WTC11 (cell line): ENCODE measurements at regions not wholly inside any gene's neighbourhood (a gene's known extent, or its start where the extent isn't known, plus 50 kb on each side); places are given as distances from the start of the nearest gene placed in this dataset.

Experiments
- ATAC-seq: fragments of 200-7000 bp; cut with Tn5 transposase; 2 replicates; pipeline ENCODE4 v1.10.0; 2021; ENCODE audit warnings: mild to moderate bottlenecking, moderate library complexity
- CTCF ChIA-PET: fragments of 300-600 bp; sonication (Branson Sonifier 250); formaldehyde crosslinking; loops from one replicate; lab custom pipeline; 2021; ENCODE audit warnings: antibody characterized with exemption; lab: Charles Lee
- POLR2A ChIA-PET: fragments of 350-600 bp; sonication (Branson Sonifier 250); formaldehyde crosslinking; loops from one replicate; lab custom pipeline; 2021; ENCODE audit warnings: antibody characterized with exemption; lab: Charles Lee
- DNase-seq: peaks from one replicate; pipeline ENCODE4 v3.0.0; 2021; ENCODE audit warnings: low spot score
- H3K27ac Mint-ChIP-seq: 2 replicates; pipeline ENCODE4 v1.8.0; 2021; ENCODE audit warnings: mixed read lengths
- H3K27me3 Mint-ChIP-seq: 2 replicates; pipeline ENCODE4 v1.8.0; 2021; ENCODE audit warnings: low read depth, mild to moderate bottlenecking, moderate library complexity, mixed read lengths
- H3K36me3 Mint-ChIP-seq: 2 replicates; pipeline ENCODE4 v1.8.0; 2021; ENCODE audit warnings: mixed read lengths
- H3K4me1 Mint-ChIP-seq: 2 replicates; pipeline ENCODE4 v1.8.0; 2022; ENCODE audit warnings: mixed read lengths
- H3K4me3 Mint-ChIP-seq: 2 replicates; pipeline ENCODE4 v1.8.0; 2021; ENCODE audit warnings: mild to moderate bottlenecking, moderate library complexity, mixed read lengths
- H3K9me3 Mint-ChIP-seq: 2 replicates; pipeline ENCODE4 v1.8.0; 2021; ENCODE audit warnings: mixed read lengths
- CREM ChIP-seq: sonication (generic); formaldehyde crosslinking; IDR thresholded peaks from 2 replicates; pipeline ENCODE4 v1.8.1; 2022; ENCODE audit warnings: mild to moderate bottlenecking, missing genetic modification reagents, moderate library complexity
- EMX1 ChIP-seq: fragments of 250-450 bp; sonication (Bioruptor Pico); IDR thresholded peaks from 2 replicates; pipeline ENCODE4 v1.8.0; 2021; ENCODE audit warnings: mild to moderate bottlenecking
- ERG ChIP-seq: fragments of 250-450 bp; sonication (Bioruptor Pico); IDR thresholded peaks from 2 replicates; pipeline ENCODE4 v1.8.0; 2021; ENCODE audit warnings: mild to moderate bottlenecking
- ETV6 ChIP-seq: sonication (generic); formaldehyde crosslinking; IDR thresholded peaks from 2 replicates; pipeline ENCODE4 v1.8.1; 2022; ENCODE audit warnings: mild to moderate bottlenecking, missing genetic modification reagents
- GABPB1 ChIP-seq: sonication (generic); formaldehyde crosslinking; IDR thresholded peaks from 2 replicates; pipeline ENCODE4 v1.8.1; 2023; ENCODE audit warnings: mild to moderate bottlenecking, missing genetic modification reagents
- GTF2I ChIP-seq: fragments of 250-450 bp; sonication (Bioruptor Pico); conservative IDR thresholded peaks from 2 replicates; pipeline ENCODE4 v1.4.0; 2021; ENCODE audit warnings: mild to moderate bottlenecking
- JUN ChIP-seq: sonication (generic); formaldehyde crosslinking; IDR thresholded peaks from 2 replicates; pipeline ENCODE4 v1.8.0; 2023; ENCODE audit warnings: mild to moderate bottlenecking, missing genetic modification reagents
- MYBL2 ChIP-seq: sonication (generic); formaldehyde crosslinking; IDR thresholded peaks from 2 replicates; pipeline ENCODE4 v1.8.1; 2023; ENCODE audit warnings: mild to moderate bottlenecking, moderate library complexity, missing genetic modification reagents
- NR1H2 ChIP-seq: sonication (generic); formaldehyde crosslinking; IDR thresholded peaks from 2 replicates; pipeline ENCODE4 v1.9.0; 2021; ENCODE audit warnings: mild to moderate bottlenecking, moderate library complexity, missing genetic modification reagents
- OVOL2 ChIP-seq: fragments of 250-450 bp; sonication (Bioruptor Pico); IDR thresholded peaks from 2 replicates; pipeline ENCODE4 v1.9.0; 2021; ENCODE audit warnings: mild to moderate bottlenecking, borderline replicate concordance
- PREB ChIP-seq: sonication (generic); formaldehyde crosslinking; IDR thresholded peaks from 2 replicates; pipeline ENCODE4 v1.8.1; 2022; ENCODE audit warnings: mild to moderate bottlenecking, missing genetic modification reagents, moderate library complexity, borderline replicate concordance
- RORB ChIP-seq: fragments of 250-450 bp; sonication (Bioruptor Pico); IDR thresholded peaks from 2 replicates; pipeline ENCODE4 v1.9.0; 2021; ENCODE audit warnings: mild to moderate bottlenecking
- SMAD3 ChIP-seq: sonication (generic); formaldehyde crosslinking; IDR thresholded peaks from 2 replicates; pipeline ENCODE4 v1.8.0; 2022; ENCODE audit warnings: missing genetic modification reagents, mild to moderate bottlenecking, borderline replicate concordance
- SOX15 ChIP-seq: fragments of 250-450 bp; sonication (Bioruptor Pico); IDR thresholded peaks from 2 replicates; pipeline ENCODE4 v1.9.0; 2021; ENCODE audit warnings: mild to moderate bottlenecking
- SP1 ChIP-seq: sonication (generic); formaldehyde crosslinking; conservative IDR thresholded peaks from 2 replicates; pipeline ENCODE4 v1.8.1; 2022; ENCODE audit warnings: missing genetic modification reagents
- TCF7 ChIP-seq: sonication (generic); formaldehyde crosslinking; IDR thresholded peaks from 2 replicates; pipeline ENCODE4 v1.8.0; 2022; ENCODE audit warnings: mild to moderate bottlenecking, low read depth, missing genetic modification reagents, moderate library complexity
- TEAD1 ChIP-seq: sonication (generic); formaldehyde crosslinking; IDR thresholded peaks from 2 replicates; pipeline ENCODE4 v1.8.0; 2022; ENCODE audit warnings: mild to moderate bottlenecking, missing genetic modification reagents
- USF2 ChIP-seq: sonication (generic); formaldehyde crosslinking; IDR thresholded peaks from 2 replicates; pipeline ENCODE4 v1.8.1; 2023; ENCODE audit warnings: mild to moderate bottlenecking, missing genetic modification reagents, moderate library complexity
- ZBTB21 ChIP-seq: sonication (generic); formaldehyde crosslinking; IDR thresholded peaks from 2 replicates; pipeline ENCODE4 v1.8.1; 2023; ENCODE audit warnings: mild to moderate bottlenecking, missing genetic modification reagents, borderline replicate concordance
- ZBTB43 ChIP-seq: sonication (generic); formaldehyde crosslinking; IDR thresholded peaks from 2 replicates; pipeline ENCODE4 v1.8.1; 2023; ENCODE audit warnings: mild to moderate bottlenecking, missing genetic modification reagents
- ZNF317 ChIP-seq: sonication (generic); formaldehyde crosslinking; IDR thresholded peaks from 2 replicates; pipeline ENCODE4 v1.8.1; 2023; ENCODE audit warnings: low read depth, mild to moderate bottlenecking, moderate library complexity, missing genetic modification reagents, borderline replicate concordance
- ZNF423 ChIP-seq: fragments of 250-450 bp; sonication (Bioruptor Pico); IDR thresholded peaks from 2 replicates; pipeline ENCODE4 v2.1.2; 2022; ENCODE audit warnings: mild to moderate bottlenecking, moderate library complexity
- ZNF671 ChIP-seq: fragments of 250-450 bp; sonication (Bioruptor Pico); IDR thresholded peaks from 2 replicates; pipeline ENCODE4 v1.8.0; 2021; ENCODE audit warnings: mild to moderate bottlenecking
- ZSCAN18 ChIP-seq: fragments of 250-450 bp; sonication (Bioruptor Pico); IDR thresholded peaks from 2 replicates; pipeline ENCODE4 v2.1.2; 2022; ENCODE audit warnings: mild to moderate bottlenecking, moderate library complexity

GRCh38 chr18:72692086-72692485 lies 147.9 kb upstream of the CBLN2 start:
- CTCF ChIA-PET = no interaction called here

GRCh38 chr18:72687736-72688135 lies 143.6 kb upstream of the CBLN2 start:
- H3K27ac Mint-ChIP-seq = no peak overlapping the region
- peaks cover 33% of the 10 kb centered on the region for H3K4me1 Mint-ChIP-seq
- CTCF ChIA-PET = interaction anchor here (1.3 kb wide), 1 partner anchor 35 kb away, joined by 3 read pairs; no protein-coding TSS in a partner anchor
- no peak for DNase-seq
- no peaks in the 10 kb centered on the region for H3K9me3 Mint-ChIP-seq
- no peak for ATAC-seq
- no peaks in the 10 kb centered on the region for H3K27me3 Mint-ChIP-seq
- no peak overlapping the region for H3K4me3 Mint-ChIP-seq
- no peaks in the 10 kb centered on the region for H3K36me3 Mint-ChIP-seq
- POLR2A ChIA-PET = no interaction called here
- TF ChIP-seq GTF2I (CRISPR knock-in tag) (no peak), NR1H2 (CRISPR knock-in tag) (no peak), ZNF317 (CRISPR knock-in tag) (no peak), TEAD1 (no peak), ZNF423 (CRISPR knock-in tag) (no peak), USF2 (no peak), SOX15 (no peak), RORB (no peak), GABPB1 (CRISPR knock-in tag) (no peak), ZNF671 (CRISPR knock-in tag) (no peak), EMX1 (CRISPR knock-in tag) (no peak), OVOL2 (CRISPR knock-in tag) (no peak), ZSCAN18 (no peak), JUN (no peak), ERG (CRISPR knock-in tag) (no peak), CREM (no peak), SMAD3 (CRISPR knock-in tag) (no peak)

More at GRCh38 chr18:72692086-72692485, 147.9 kb upstream of the CBLN2 start:
- H3K4me3 Mint-ChIP-seq = peak overlapping the region; percentile 25
- ATAC-seq = peak; percentile 97
- TF ChIP-seq TCF7 (CRISPR knock-in tag) = no peak
- TF ChIP-seq GTF2I (CRISPR knock-in tag) = no peak
- TF ChIP-seq SP1 (CRISPR knock-in tag) = peak; percentile 59; the same call in 1 of the 2 replicates
- TF ChIP-seq ETV6 (CRISPR knock-in tag) = peak; percentile 83
- TF ChIP-seq ZBTB43 = 0 out of 2 replicates have a peak, but pooled peaks have one; percentile 23
- no peak for TF ChIP-seq TEAD1
- peak; percentile 12; the same call in 1 of the 2 replicates for TF ChIP-seq ZNF423 (CRISPR knock-in tag)
- TF ChIP-seq PREB = no peak
- TF ChIP-seq ZBTB21 (CRISPR knock-in tag) = no peak
- peak; percentile 46; the same call in 1 of the 2 replicates for TF ChIP-seq MYBL2 (CRISPR knock-in tag)
- peaks cover 9% of the 10 kb centered on the region; the same call in 1 of the 2 replicates for H3K9me3 Mint-ChIP-seq
- H3K4me1 Mint-ChIP-seq = peaks cover 43% of the 10 kb centered on the region
- no peaks in the 10 kb centered on the region; the same call in 1 of the 2 replicates for H3K27me3 Mint-ChIP-seq
- DNase-seq = peak; percentile 70
- no peaks in the 10 kb centered on the region for H3K36me3 Mint-ChIP-seq
- POLR2A ChIA-PET = no interaction called here
- peak overlapping the region; percentile 50 for H3K27ac Mint-ChIP-seq
